CD4-positive, alpha-beta memory T cell (primary cell): ENCODE measurements at regions not wholly inside any gene's neighbourhood (a gene's known extent, or its start where the extent isn't known, plus 50 kb on each side); places are given as distances from the start of the nearest gene placed in this dataset.

ENCODE experiments used
- CTCF ChIA-PET: fragments of 350-600 bp; sonication (Branson Sonifier 250); formaldehyde crosslinking; loops from one replicate; lab custom pipeline; 2021; ENCODE audit warnings: inconsistent platforms; ENCODE audit not compliant: partially characterized antibody; lab: Charles Lee
- POLR2A ChIA-PET: fragments of 350-600 bp; sonication (Branson Sonifier 250); formaldehyde crosslinking; loops from one replicate; lab custom pipeline; 2021; ENCODE audit not compliant: partially characterized antibody; lab: Charles Lee
- DNase-seq, 5 donors: peaks; one replicate each; pipeline versions ENCODE4 v3.0.0 to v3.0.0-alpha.2; 2020 to 2022; ENCODE audit warnings: mixed read lengths in 1 of 5
- H3K27ac ChIP-seq: one replicate; pipeline ENCODE4 v1.7.0; 2013; ENCODE audit warnings: low read depth, low read length
- H3K27me3 ChIP-seq: 2 replicates; pipeline ENCODE4 v1.7.0; 2013; ENCODE audit warnings: mild to moderate bottlenecking, low read length, moderate library complexity; ENCODE audit not compliant: insufficient read depth
- H3K36me3 ChIP-seq: 2 replicates; pipeline ENCODE4 v1.7.0; 2013; ENCODE audit warnings: mild to moderate bottlenecking, low read length, moderate library complexity; ENCODE audit not compliant: insufficient read depth
- H3K4me1 ChIP-seq: 2 replicates; pipeline ENCODE4 v1.7.0; 2013; ENCODE audit warnings: mild to moderate bottlenecking, low read length, moderate library complexity; ENCODE audit not compliant: insufficient read depth
- H3K4me3 ChIP-seq, 2 donors: one replicate each; pipeline ENCODE4 v1.7.0; 2013; ENCODE audit warnings: low read length in 2 of 2, mild to moderate bottlenecking in 1 of 2
- H3K9me3 ChIP-seq, 2 donors: one replicate each; pipeline ENCODE4 v1.7.0; 2013; ENCODE audit warnings: low read length in 2 of 2, control low read depth in 1 of 2; ENCODE audit not compliant: control insufficient read depth in 1 of 2
- H3K27ac Mint-ChIP-seq, 7 donors: one replicate each; pipeline ENCODE4 v1.8.0; 2020 to 2021; ENCODE audit warnings: mixed read lengths in 7 of 7, mild to moderate bottlenecking in 6 of 7, inconsistent platforms in 3 of 7, moderate library complexity in 3 of 7
- H3K27me3 Mint-ChIP-seq, 2 donors: one replicate each; pipeline ENCODE4 v1.8.0; 2020 to 2021; ENCODE audit warnings: mixed read lengths in 2 of 2
- H3K36me3 Mint-ChIP-seq, 2 donors: one replicate each; pipeline ENCODE4 v1.8.0; 2020 to 2021; ENCODE audit warnings: mixed read lengths in 2 of 2, inconsistent platforms in 1 of 2, mild to moderate bottlenecking in 1 of 2
- H3K4me1 Mint-ChIP-seq, 4 donors: one replicate each; pipeline ENCODE4 v1.8.0; 2020 to 2021; ENCODE audit warnings: mixed read lengths in 4 of 4, mild to moderate bottlenecking in 1 of 4
- H3K4me3 Mint-ChIP-seq, 8 donors: one replicate each; pipeline ENCODE4 v1.8.0; 2020 to 2021; ENCODE audit warnings: mixed read lengths in 8 of 8, mild to moderate bottlenecking in 7 of 8, moderate library complexity in 6 of 8, inconsistent platforms in 3 of 8
- H3K9me3 Mint-ChIP-seq, 8 donors: one replicate each; pipeline ENCODE4 v1.8.0; 2020 to 2021; ENCODE audit warnings: mixed read lengths in 8 of 8, mild to moderate bottlenecking in 5 of 8, inconsistent platforms in 3 of 8, moderate library complexity in 1 of 8
- intact Hi-C: fragments of 100-400 bp; cut with micrococcal nuclease; formaldehyde crosslinking; loops from one replicate; pipeline ENCODE4 v1.15.1; 2023

DNA sequence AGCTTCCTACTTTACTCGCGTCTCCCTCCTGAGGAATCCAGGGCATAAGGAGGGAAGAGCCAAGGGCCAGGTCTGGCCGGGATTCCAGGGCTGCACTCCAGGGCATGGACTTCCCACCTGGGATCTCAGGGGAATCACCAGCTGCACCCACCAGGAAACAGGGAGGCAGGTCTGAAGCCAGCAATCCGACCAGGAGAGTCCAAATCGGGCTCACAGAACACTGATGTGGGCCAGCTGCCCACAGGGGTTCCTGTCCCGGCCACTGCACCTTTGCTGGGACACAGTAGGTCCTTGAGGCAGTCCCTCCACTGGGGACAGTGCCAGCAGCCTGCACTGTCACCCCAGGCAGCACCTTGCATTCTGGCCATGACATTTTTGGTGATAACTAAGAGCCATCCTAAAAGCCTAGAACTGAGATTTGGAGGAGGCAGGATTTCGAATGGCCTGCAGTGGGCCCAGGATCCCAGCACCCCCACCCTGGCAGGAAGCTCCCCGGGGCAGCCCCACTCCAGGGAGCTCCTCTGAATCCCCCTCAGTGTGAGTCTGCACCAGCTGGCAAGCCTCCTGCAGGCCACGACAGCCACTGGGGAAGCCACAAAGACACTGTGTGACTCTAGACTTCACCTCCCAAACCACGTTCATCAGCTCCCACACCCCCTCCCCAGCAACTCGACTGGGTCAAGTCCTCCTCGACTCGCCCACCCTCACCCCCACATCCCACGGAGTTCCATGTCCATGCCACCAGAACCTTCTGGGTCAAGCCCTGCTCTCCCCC lies 71.5 kb upstream of the PPP2R2D start:
- no peaks in the 10 kb centered on the region for H3K36me3 Mint-ChIP-seq
- no peak for DNase-seq
- H3K4me3 Mint-ChIP-seq, result no peak overlapping the region

DNA sequence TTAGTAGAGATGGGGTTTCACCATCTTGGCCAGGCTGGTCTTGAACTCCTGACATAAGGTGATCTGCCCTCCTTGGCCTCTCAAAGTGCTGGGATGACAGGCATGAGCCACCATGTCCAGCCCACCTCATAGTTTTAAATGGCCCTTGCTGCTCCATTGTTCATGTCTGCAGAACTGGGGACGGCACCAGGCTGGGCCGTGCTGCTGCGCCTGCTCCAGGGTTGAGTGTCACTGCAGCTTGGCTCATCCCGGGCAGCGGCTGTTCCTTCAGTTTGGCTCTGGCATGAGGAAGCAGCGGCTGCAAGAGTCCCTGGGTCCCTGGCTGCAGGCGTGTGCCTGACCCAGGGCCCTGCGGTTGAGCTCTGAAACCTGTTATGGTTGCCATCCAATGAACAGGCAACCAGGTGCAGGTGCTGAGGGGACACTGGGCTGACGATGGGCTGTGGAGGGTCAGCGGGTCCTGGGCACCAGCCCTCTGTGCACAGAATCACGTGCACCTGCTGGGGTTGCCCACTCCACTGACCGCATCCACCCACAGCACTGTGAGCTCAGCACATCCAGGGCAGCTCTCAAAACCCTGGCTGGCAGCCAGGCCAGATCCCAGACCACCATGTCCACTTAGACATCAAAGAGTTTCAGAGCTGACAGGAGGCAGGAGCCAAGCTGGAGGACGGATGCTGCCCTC lies 70.2 kb upstream of the PPP2R2D start:
- Mint-ChIP-seq H3K27me3 (peaks cover 9 to 10% of the 10 kb centered on the region in 2 donors), H3K36me3 (no peaks in the 10 kb centered on the region), H3K4me1 (no peaks in the 10 kb centered on the region), H3K9me3 (peaks cover 0 to 11% (median 5%) of the 10 kb centered on the region in 8 donors), H3K4me3 (no peak overlapping the region), H3K27ac (no peak overlapping the region)
- DNase-seq, result no peak
- CTCF ChIA-PET, result no interaction called here
- no peak overlapping the region for H3K4me3 ChIP-seq
- POLR2A ChIA-PET, result no interaction called here
- no peaks in the 10 kb centered on the region for H3K9me3 ChIP-seq
- H3K4me1 ChIP-seq, result no peaks in the 10 kb centered on the region
- H3K27me3 ChIP-seq, result no peaks in the 10 kb centered on the region
- intact Hi-C loops, result no loop called here
- H3K27ac ChIP-seq, result no peak overlapping the region
- H3K36me3 ChIP-seq, result no peaks in the 10 kb centered on the region

More for the DNA sequence above, 71.5 kb upstream of the PPP2R2D start:
- Mint-ChIP-seq H3K27me3 (peaks cover 9 to 12% of the 10 kb centered on the region in 2 donors), H3K9me3 (peaks cover 0 to 9% (median 2%) of the 10 kb centered on the region in 8 donors), H3K4me1 (no peaks in the 10 kb centered on the region), H3K27ac (no peak overlapping the region)
- Histone ChIP-seq H3K27ac (no peak overlapping the region), H3K4me1 (no peaks in the 10 kb centered on the region), H3K4me3 (no peak overlapping the region), H3K9me3 (no peaks in the 10 kb centered on the region), H3K27me3 (no peaks in the 10 kb centered on the region), H3K36me3 (no peaks in the 10 kb centered on the region)
- POLR2A ChIA-PET, result no interaction called here
- intact Hi-C loops, result no loop called here
- CTCF ChIA-PET, result no interaction called here

DNA sequence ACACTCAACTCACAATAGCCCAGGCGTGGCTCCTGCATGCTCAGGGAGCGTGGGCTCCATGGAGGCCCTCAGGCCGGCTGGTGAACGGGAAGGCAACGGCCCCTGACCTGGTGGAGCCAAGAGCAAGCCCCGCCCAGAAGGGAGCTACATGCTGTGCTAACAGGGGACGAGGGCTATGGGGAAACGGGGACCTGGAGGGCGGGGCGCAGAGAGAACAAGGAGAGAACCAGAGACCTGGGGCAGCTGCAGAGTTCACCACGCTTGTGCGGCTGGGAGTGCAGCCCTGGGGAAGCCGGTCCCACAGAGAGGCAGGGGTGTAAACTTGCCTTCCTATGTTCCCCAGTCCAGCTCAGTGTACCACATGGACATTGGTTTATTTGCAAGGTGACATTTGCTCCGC lies 69.2 kb upstream of the PPP2R2D start:
- no peak overlapping the region for H3K27ac Mint-ChIP-seq
- H3K4me3 Mint-ChIP-seq, result no peak overlapping the region
- Histone ChIP-seq H3K4me3 (no peak overlapping the region), H3K36me3 (no peaks in the 10 kb centered on the region), H3K9me3 (no peaks in the 10 kb centered on the region), H3K4me1 (no peaks in the 10 kb centered on the region), H3K27ac (no peak overlapping the region), H3K27me3 (no peaks in the 10 kb centered on the region)
- DNase-seq, result no peak
- H3K4me1 Mint-ChIP-seq, result no peaks in the 10 kb centered on the region
- intact Hi-C loops, result no loop called here
- CTCF ChIA-PET, result no interaction called here
- no peaks in the 10 kb centered on the region for H3K36me3 Mint-ChIP-seq
- POLR2A ChIA-PET, result no interaction called here
- peaks cover 9 to 10% of the 10 kb centered on the region in 2 donors for H3K27me3 Mint-ChIP-seq
- H3K9me3 Mint-ChIP-seq, result peaks cover 0 to 11% (median 5%) of the 10 kb centered on the region in 8 donors

DNA sequence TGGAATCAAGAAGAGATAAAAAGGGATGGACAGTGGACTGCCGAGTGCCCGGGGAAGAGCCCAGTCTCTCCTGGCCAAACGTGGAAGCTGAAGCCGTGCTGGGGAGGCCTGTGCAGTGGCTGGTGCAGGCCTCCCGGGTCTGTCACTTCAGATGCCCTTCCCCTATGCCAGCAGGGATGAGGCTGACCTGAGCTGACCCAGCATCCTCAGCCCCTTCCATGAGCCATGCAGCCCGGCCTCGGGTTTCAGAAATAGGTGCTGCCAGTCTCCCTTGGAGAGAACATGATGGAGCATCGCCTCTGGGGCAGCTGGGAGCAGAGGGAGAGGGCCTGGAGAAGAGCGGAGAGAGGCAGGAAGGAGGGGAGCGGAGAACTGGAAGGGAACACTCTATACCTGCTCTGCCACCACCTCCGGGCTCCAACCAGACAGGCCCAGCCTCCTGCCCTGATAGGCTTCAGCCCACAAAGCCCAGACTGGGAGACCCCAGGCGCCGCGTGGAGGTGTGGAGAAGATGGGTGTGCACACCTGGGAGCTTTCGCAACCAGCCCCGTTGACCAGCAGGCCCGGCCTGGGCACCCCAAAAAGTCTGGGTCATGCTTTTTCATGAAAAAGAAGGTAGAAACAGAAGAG lies 68.6 kb upstream of the PPP2R2D start:
- Histone ChIP-seq H3K4me3 (no peak overlapping the region), H3K36me3 (no peaks in the 10 kb centered on the region), H3K27me3 (no peaks in the 10 kb centered on the region), H3K27ac (no peak overlapping the region), H3K4me1 (no peaks in the 10 kb centered on the region), H3K9me3 (no peaks in the 10 kb centered on the region)
- no peak overlapping the region for H3K4me3 Mint-ChIP-seq
- ChIA-PET CTCF (no interaction called here), POLR2A (no interaction called here)
- DNase-seq, result no peak
- intact Hi-C loops, result no loop called here
- no peaks in the 10 kb centered on the region for H3K36me3 Mint-ChIP-seq
- peaks cover 9 to 10% of the 10 kb centered on the region in 2 donors for H3K27me3 Mint-ChIP-seq
- peak overlapping the region in 1 of 7 donors; percentile 38 for H3K27ac Mint-ChIP-seq
- no peaks in the 10 kb centered on the region for H3K4me1 Mint-ChIP-seq
- peaks cover 0 to 11% (median 5%) of the 10 kb centered on the region in 8 donors for H3K9me3 Mint-ChIP-seq

DNA sequence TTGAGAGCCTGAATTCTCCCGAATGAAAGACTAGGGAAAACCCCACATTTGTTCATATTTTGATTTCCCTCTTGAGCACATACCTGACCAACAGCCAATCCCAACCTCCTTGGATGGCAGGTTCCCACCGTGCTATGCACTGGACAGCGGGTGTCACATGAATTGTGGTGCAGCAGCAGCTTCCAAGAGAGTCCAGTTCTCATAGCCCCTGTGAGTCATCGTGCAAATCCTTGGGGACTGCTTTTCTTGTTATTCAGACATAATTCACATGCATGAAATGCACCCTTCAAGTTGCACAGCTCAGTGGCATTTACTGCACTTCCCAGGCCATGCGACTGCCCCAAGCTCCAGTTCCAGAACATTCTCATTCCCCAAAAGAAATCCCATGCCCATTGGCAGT lies 67.8 kb upstream of the PPP2R2D start:
- Mint-ChIP-seq H3K27ac (no peak overlapping the region), H3K36me3 (no peaks in the 10 kb centered on the region), H3K4me3 (no peak overlapping the region), H3K27me3 (peaks cover 8 to 9% of the 10 kb centered on the region in 2 donors), H3K9me3 (peaks cover 0 to 8% (median 3%) of the 10 kb centered on the region in 8 donors), H3K4me1 (no peaks in the 10 kb centered on the region)
- ChIA-PET CTCF (no interaction called here), POLR2A (no interaction called here)
- no peak overlapping the region for H3K27ac ChIP-seq
- H3K9me3 ChIP-seq, result no peaks in the 10 kb centered on the region
- intact Hi-C loops, result no loop called here
- no peaks in the 10 kb centered on the region for H3K4me1 ChIP-seq
- no peaks in the 10 kb centered on the region for H3K27me3 ChIP-seq
- H3K4me3 ChIP-seq, result no peak overlapping the region
- no peak for DNase-seq
- no peaks in the 10 kb centered on the region for H3K36me3 ChIP-seq

DNA sequence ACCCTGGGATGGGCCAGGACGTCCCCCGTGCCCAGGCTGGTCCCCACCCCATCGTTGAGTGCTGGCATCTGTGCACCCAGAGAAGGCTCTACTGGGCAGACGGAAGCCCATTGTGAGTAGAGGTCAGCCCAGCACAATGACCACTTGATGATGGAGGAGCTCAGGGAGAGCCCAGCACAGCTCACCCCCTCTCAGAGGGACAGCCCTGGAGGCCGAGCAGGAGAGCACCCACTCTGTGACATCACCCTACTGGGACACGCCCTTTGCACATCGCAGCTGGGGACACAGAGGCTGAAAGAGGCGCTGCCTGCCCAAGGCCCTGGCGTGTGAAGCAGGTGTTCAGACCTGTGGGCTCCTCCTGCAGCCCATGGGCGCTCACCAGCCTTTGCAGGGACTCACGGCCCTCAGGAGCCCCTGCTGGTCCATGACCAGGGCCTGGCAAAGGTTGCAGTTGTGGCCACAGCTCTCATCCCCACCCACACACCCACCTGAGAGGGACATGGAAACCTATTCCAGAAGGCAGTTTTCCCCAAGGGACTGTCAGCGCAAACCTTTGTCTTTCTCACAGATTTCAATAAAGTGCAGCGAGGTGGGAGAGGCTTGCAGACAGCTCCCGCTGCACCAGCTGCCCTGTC lies 67.2 kb upstream of the PPP2R2D start:
- no peak for DNase-seq
- H3K9me3 Mint-ChIP-seq, result peaks cover 0 to 8% (median 3%) of the 10 kb centered on the region in 8 donors
- no peak overlapping the region for H3K4me3 Mint-ChIP-seq
- Histone ChIP-seq H3K9me3 (no peaks in the 10 kb centered on the region), H3K36me3 (no peaks in the 10 kb centered on the region), H3K27me3 (no peaks in the 10 kb centered on the region), H3K4me3 (no peak overlapping the region), H3K4me1 (no peaks in the 10 kb centered on the region), H3K27ac (no peak overlapping the region)
- POLR2A ChIA-PET, result no interaction called here
- H3K36me3 Mint-ChIP-seq, result no peaks in the 10 kb centered on the region
- CTCF ChIA-PET, result no interaction called here
- no peak overlapping the region for H3K27ac Mint-ChIP-seq
- intact Hi-C loops, result no loop called here
- peaks cover 6 to 9% of the 10 kb centered on the region in 2 donors for H3K27me3 Mint-ChIP-seq
- H3K4me1 Mint-ChIP-seq, result no peaks in the 10 kb centered on the region
